ENCODE measurements at regions not wholly inside any gene's neighbourhood (a gene's known extent, or its start where the extent isn't known, plus 50 kb on each side); places are given as distances from the start of the nearest gene placed in this dataset.

GRCh38 chr6:94052749-94053148, 633.4 kb upstream of the EPHA7 start:
- Histone ChIP-seq H3K27ac (ENCODE audit: insufficient read depth, low read depth, low read length) (no peak overlapping the region), H3K27me3 (ENCODE audit: control insufficient read depth in 2 of 2, insufficient read depth in 2 of 2, low read length in 2 of 2) (no peaks in the 10 kb centered on the region), H3K9ac (replicated peaks; ENCODE audit: extremely low read depth, insufficient read depth, low read length) (no peak overlapping the region), H4K20me1 (replicated peaks; ENCODE audit: control insufficient read depth, extremely low read depth, insufficient read depth, low read length) (no peaks in the 10 kb centered on the region), H3K4me2 (ENCODE audit: insufficient read depth, low read length) (no peak overlapping the region), H3K9me3 (replicated peaks; ENCODE audit: control insufficient read depth, insufficient read depth, low read length) (no peaks in the 10 kb centered on the region), H3K79me2 (ENCODE audit: control insufficient read depth, insufficient read depth, low read length) (no peaks in the 10 kb centered on the region), H3K36me3 (ENCODE audit: control insufficient read depth in 2 of 2, extremely low read depth in 1 of 2, insufficient read depth in 2 of 2, low read length in 2 of 2) (no peaks in the 10 kb centered on the region), H3K9me1 (replicated peaks; ENCODE audit: control insufficient read depth, extremely low read depth, insufficient read depth, low read length) (no peaks in the 10 kb centered on the region), H2AFZ (ENCODE audit: low read depth, low read length) (no peak overlapping the region), H3K4me1 (ENCODE audit: control insufficient read depth, extremely low read depth, insufficient read depth, low read length) (no peaks in the 10 kb centered on the region), H3K4me3 (replicated peaks in 1 of 3; ENCODE audit: insufficient read depth in 1 of 3, low read depth in 1 of 3, low read length in 3 of 3) (no peak overlapping the region)
- dilution Hi-C loops (cut with MboI; ENCODE audit: extremely low pct_ligation_motif_present, low sequenced_read_pairs) (no loop called here), intact Hi-C loops (cut with micrococcal nuclease) (no loop called here)
- FAIRE-seq (no peak), DNase-seq (ENCODE audit: low read depth, low spot score) (no peak)
- CTCF ChIA-PET: no interaction called here
- TF ChIP-seq FOS (IDR thresholded peaks at IDR 0.05; ENCODE audit: borderline replicate concordance, insufficient read depth, low read length) (no peak), POLR2AphosphoS5 (IDR thresholded peaks at IDR 0.05; ENCODE audit: insufficient read depth, low read depth, low read length) (no peak), CTCF (IDR thresholded peaks at IDR 0.05; ENCODE audit: extremely low read depth in 1 of 2, insufficient read depth in 1 of 2, low read depth in 1 of 2, low read length in 2 of 2) (no peak), MAX (IDR thresholded peaks at IDR 0.05; ENCODE audit: insufficient read depth, insufficient read length) (no peak), MYC (IDR thresholded peaks at IDR 0.05; ENCODE audit: low read depth, low read length) (no peak), JUN (IDR thresholded peaks at IDR 0.05; ENCODE audit: borderline replicate concordance, insufficient read depth, insufficient read length, low read depth) (no peak), POLR2A (IDR thresholded peaks at IDR 0.05; ENCODE audit: low read depth, low read length) (no peak), GATA2 (IDR thresholded peaks at IDR 0.05; ENCODE audit: insufficient read depth, insufficient read length, low read depth, low read length) (no peak)
- POLR2A ChIA-PET: no interaction called here
- no TSS peak for BruUV-seq (replicated peaks)
